Activated T-helper 2 cell treated with anti-CD3 and anti-CD28 coated beads, Interferon-gamma antibody, Interleukin-2, Interleukin-4, amounts not matched to agents 10 μg/mL and 5 μg/mL and 100 μg/mL, durations not matched to agents 14 hours and 24 hours and 36 hours (primary cell): ENCODE measurements at regions not wholly inside any gene's neighbourhood (a gene's known extent, or its start where the extent isn't known, plus 50 kb on each side); places are given as distances from the start of the nearest gene placed in this dataset.
A peak's percentile ranks its signal among the peaks of the same experiment; 100 is the strongest.

Source experiments
- DNase-seq: peaks from one replicate; pipeline ENCODE4 v3.0.0; 2021; ENCODE audit warnings: low spot score
- H3K27ac Mint-ChIP-seq: one replicate; pipeline ENCODE4 v1.8.0; 2021; ENCODE audit warnings: mixed read lengths
- H3K27me3 Mint-ChIP-seq: one replicate; pipeline ENCODE4 v1.8.0; 2021; ENCODE audit warnings: low read depth, mixed read lengths
- H3K36me3 Mint-ChIP-seq: one replicate; pipeline ENCODE4 v1.8.0; 2021; ENCODE audit warnings: low read depth, mixed read lengths
- H3K4me1 Mint-ChIP-seq: one replicate; pipeline ENCODE4 v1.8.0; 2021; ENCODE audit warnings: low read depth, mixed read lengths
- H3K4me3 Mint-ChIP-seq: one replicate; pipeline ENCODE4 v1.8.0; 2021; ENCODE audit warnings: low read depth, mild to moderate bottlenecking, moderate library complexity, mixed read lengths
- H3K9me3 Mint-ChIP-seq: one replicate; pipeline ENCODE4 v1.8.0; 2021; ENCODE audit warnings: mixed read lengths
- intact Hi-C: fragments of 100-400 bp; cut with micrococcal nuclease; formaldehyde crosslinking; loops from one replicate; pipeline ENCODE4 v1.15.1; 2023

- Mint-ChIP-seq H3K27me3 (peaks cover 7% of the 10 kb centered on the region), H3K27ac (no peak overlapping the region), H3K9me3 (peaks cover 6% of the 10 kb centered on the region), H3K4me1 (peaks cover 7% of the 10 kb centered on the region), H3K4me3 (no peak overlapping the region), H3K36me3 (no peaks in the 10 kb centered on the region)
- DNase-seq: no peak
- intact Hi-C loops: no loop called here
Measured at GRCh38 chr3:150101016-150101415, 130.3 kb upstream of the PFN2 start.

GRCh38 chr3:150098621-150099020 lies 127.9 kb upstream of the PFN2 start:
- Mint-ChIP-seq H3K27me3 (peaks cover 4% of the 10 kb centered on the region), H3K36me3 (no peaks in the 10 kb centered on the region)

DNA sequence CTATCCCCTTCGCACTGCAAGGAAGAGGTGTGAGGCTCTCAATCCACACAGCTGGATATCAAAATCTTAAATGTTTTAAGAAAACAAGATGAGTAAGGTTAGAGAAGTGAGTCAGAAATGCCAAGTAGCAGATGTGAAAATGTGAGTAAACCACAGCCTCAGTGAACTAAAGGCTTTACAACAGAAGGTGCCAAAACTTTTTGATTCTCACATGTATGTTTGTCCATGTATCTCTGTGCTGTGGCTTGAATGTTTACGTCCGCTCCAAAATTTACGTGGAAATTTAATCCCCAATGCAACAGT lies 126.8 kb upstream of the PFN2 start:
- H3K4me3 Mint-ChIP-seq: no peak overlapping the region
- DNase-seq: no peak
- peak overlapping the region; percentile 61 for H3K27ac Mint-ChIP-seq
- peaks cover 6% of the 10 kb centered on the region for H3K9me3 Mint-ChIP-seq
- peaks cover 4% of the 10 kb centered on the region for H3K27me3 Mint-ChIP-seq
- peaks cover 7% of the 10 kb centered on the region for H3K4me1 Mint-ChIP-seq
- H3K36me3 Mint-ChIP-seq: no peaks in the 10 kb centered on the region
- intact Hi-C loops: no loop called here

More at GRCh38 chr3:150098621-150099020, 127.9 kb upstream of the PFN2 start:
- H3K4me3 Mint-ChIP-seq: no peak overlapping the region
- H3K9me3 Mint-ChIP-seq: peaks cover 6% of the 10 kb centered on the region
- no peak overlapping the region for H3K27ac Mint-ChIP-seq
- no peak for DNase-seq
- peaks cover 7% of the 10 kb centered on the region for H3K4me1 Mint-ChIP-seq
- intact Hi-C loops: no loop called here

- DNase-seq: no peak
- Mint-ChIP-seq H3K4me3 (no peak overlapping the region), H3K4me1 (peaks cover 7% of the 10 kb centered on the region), H3K27ac (peak overlapping the region; percentile 61), H3K27me3 (peaks cover 4% of the 10 kb centered on the region), H3K9me3 (peaks cover 6% of the 10 kb centered on the region), H3K36me3 (no peaks in the 10 kb centered on the region)
- intact Hi-C loops: no loop called here
Measured at GRCh38 chr3:150096700-150097587, 126.2 kb upstream of the PFN2 start.

DNA sequence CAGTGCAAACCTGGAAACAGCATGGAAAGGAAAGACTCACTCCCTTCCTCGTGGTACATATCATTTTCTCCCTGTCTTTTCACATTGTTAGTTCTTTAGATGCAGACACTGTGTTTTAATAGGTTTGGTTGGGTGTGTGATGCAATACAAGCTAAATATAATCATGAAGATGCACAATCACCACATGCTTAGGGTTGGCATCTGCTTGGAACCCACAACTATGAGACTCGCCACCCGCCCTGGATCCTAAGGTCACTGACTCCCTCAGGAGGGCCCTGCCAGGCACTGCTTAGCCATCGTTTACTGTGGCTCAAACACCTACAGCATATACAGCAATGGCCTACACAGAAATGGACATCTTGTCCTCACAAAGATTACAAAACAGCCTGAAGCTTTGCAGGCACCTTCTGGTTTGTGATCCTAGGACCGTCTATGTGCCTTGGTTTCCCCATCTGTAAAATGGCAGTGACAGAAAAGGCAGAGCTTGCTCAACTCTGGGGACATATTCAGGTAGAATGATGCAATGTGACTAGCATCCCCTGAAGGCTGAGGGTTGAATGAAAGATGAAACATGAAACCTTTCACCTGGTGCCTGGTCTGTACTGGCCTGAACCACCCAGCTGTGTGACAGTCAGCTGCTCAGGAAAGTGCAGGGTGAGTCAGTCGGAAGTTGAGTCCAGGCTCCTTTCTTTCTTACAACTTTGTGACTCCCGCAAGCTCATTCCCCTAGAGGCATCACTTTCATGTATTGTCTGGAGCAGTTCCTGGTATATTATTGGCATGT lies 123.6 kb upstream of the PFN2 start:
- intact Hi-C loops: no loop called here
- DNase-seq: no peak
- no peaks in the 10 kb centered on the region for H3K36me3 Mint-ChIP-seq
- H3K4me3 Mint-ChIP-seq: no peak overlapping the region
- peaks cover 7% of the 10 kb centered on the region for H3K4me1 Mint-ChIP-seq
- H3K9me3 Mint-ChIP-seq: no peaks in the 10 kb centered on the region
- peaks cover 5% of the 10 kb centered on the region for H3K27me3 Mint-ChIP-seq
- H3K27ac Mint-ChIP-seq: no peak overlapping the region

- no peaks in the 10 kb centered on the region for H3K4me1 Mint-ChIP-seq
- H3K27ac Mint-ChIP-seq: no peak overlapping the region
- H3K27me3 Mint-ChIP-seq: peaks cover 5% of the 10 kb centered on the region
- no peaks in the 10 kb centered on the region for H3K9me3 Mint-ChIP-seq
- DNase-seq: no peak
- H3K36me3 Mint-ChIP-seq: no peaks in the 10 kb centered on the region
- H3K4me3 Mint-ChIP-seq: no peak overlapping the region
- intact Hi-C loops: no loop called here
Measured at GRCh38 chr3:150091626-150092025, 120.9 kb upstream of the PFN2 start.

DNA sequence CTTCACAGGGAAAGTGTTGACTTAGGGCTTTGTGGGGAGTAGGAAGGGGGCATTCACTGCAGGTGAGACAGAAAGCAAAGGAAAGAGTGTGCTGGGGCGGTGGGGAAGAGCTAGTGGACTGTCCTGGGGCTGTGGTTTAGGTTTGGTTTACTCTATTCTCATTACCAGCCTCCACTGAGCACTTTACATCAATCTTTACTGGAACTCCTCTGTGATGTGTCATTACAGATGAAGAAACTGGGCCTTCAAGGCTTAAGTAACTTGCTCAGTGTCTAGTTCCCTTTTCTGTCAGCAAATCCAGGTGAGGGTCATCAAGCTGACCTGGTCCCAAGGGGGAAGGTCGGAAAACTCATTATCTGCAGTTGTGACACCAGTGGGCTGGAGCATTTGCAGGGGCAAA lies 120.2 kb upstream of the PFN2 start:
- H3K36me3 Mint-ChIP-seq: no peaks in the 10 kb centered on the region
- no peaks in the 10 kb centered on the region for H3K9me3 Mint-ChIP-seq
- H3K27ac Mint-ChIP-seq: no peak overlapping the region
- intact Hi-C loops: no loop called here
- H3K4me1 Mint-ChIP-seq: no peaks in the 10 kb centered on the region
- DNase-seq: no peak
- peaks cover 5% of the 10 kb centered on the region for H3K27me3 Mint-ChIP-seq
- no peak overlapping the region for H3K4me3 Mint-ChIP-seq

GRCh38 chr3:150090006-150090405 lies 119.3 kb upstream of the PFN2 start:
- no peaks in the 10 kb centered on the region for H3K9me3 Mint-ChIP-seq
- no peak overlapping the region for H3K27ac Mint-ChIP-seq
- H3K4me3 Mint-ChIP-seq: no peak overlapping the region
- no peaks in the 10 kb centered on the region for H3K36me3 Mint-ChIP-seq
- H3K27me3 Mint-ChIP-seq: peaks cover 5% of the 10 kb centered on the region
- H3K4me1 Mint-ChIP-seq: no peaks in the 10 kb centered on the region
- intact Hi-C loops: no loop called here
- DNase-seq: no peak

DNA sequence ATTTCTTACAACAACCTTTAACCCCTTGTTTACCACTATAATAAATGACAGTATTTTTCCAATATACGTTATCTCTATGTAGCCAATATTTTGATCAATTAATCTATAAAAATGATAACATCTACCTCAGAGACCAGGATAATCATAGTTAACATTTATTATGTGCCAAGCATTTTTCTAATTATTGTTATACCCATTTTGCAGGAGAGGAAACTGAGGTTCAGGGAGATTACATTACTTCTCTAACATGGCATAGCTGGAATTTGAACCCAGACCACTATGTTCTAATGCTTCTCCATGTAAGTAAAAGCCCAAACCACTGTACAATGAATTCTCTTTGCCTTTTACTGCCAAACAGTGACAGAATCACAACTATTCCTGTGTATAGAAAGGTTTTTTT lies 113.4 kb upstream of the PFN2 start:
- no peaks in the 10 kb centered on the region for H3K9me3 Mint-ChIP-seq
- H3K36me3 Mint-ChIP-seq: no peaks in the 10 kb centered on the region
- H3K4me1 Mint-ChIP-seq: no peaks in the 10 kb centered on the region
- no peaks in the 10 kb centered on the region for H3K27me3 Mint-ChIP-seq
- no peak overlapping the region for H3K4me3 Mint-ChIP-seq
- no peak overlapping the region for H3K27ac Mint-ChIP-seq
- DNase-seq: no peak
- intact Hi-C loops: no loop called here

GRCh38 chr3:150083655-150084042 lies 113.0 kb upstream of the PFN2 start:
- Mint-ChIP-seq H3K27me3 (no peaks in the 10 kb centered on the region), H3K27ac (no peak overlapping the region), H3K4me3 (no peak overlapping the region), H3K4me1 (no peaks in the 10 kb centered on the region), H3K9me3 (no peaks in the 10 kb centered on the region), H3K36me3 (no peaks in the 10 kb centered on the region)
- DNase-seq: no peak
- intact Hi-C loops: no loop called here

DNA sequence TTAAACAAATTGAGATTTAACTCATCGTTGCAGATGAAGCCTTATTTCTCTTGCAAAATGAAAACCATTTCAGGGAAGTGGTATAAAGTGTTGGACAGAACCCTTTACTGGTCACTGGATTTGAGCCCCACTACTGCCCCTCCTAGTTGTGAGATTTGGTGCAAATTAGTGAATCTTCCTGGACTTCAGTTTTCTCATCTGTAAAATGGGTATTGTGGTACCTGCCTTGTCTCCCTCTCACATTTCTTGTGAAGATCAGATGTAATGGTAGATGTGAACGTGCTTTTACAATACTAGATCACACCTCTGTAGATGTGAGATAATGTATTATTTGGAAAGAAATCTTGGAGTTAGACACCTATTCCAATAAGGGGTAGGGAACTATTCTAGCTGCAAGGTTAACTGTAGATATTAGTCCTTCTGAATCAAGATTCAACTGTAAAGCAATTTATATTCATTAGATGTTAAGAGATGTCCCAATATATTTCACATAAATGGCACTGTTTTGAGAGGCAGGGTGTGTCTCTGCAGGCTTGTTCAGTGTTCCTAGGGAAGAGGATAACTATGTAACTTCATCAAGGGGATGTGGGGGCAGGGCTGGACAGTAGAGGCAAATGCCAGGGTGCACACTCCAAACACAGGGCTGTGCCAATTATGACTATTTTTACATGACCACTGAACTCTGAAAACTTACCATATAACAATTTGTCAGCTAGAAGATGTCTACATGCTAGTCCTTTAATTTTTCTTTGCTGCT lies 112.4 kb upstream of the PFN2 start:
- H3K27me3 Mint-ChIP-seq: no peaks in the 10 kb centered on the region
- no peak overlapping the region for H3K27ac Mint-ChIP-seq
- intact Hi-C loops: no loop called here
- H3K4me3 Mint-ChIP-seq: no peak overlapping the region
- H3K9me3 Mint-ChIP-seq: no peaks in the 10 kb centered on the region
- no peaks in the 10 kb centered on the region for H3K36me3 Mint-ChIP-seq
- no peaks in the 10 kb centered on the region for H3K4me1 Mint-ChIP-seq
- no peak for DNase-seq

DNA sequence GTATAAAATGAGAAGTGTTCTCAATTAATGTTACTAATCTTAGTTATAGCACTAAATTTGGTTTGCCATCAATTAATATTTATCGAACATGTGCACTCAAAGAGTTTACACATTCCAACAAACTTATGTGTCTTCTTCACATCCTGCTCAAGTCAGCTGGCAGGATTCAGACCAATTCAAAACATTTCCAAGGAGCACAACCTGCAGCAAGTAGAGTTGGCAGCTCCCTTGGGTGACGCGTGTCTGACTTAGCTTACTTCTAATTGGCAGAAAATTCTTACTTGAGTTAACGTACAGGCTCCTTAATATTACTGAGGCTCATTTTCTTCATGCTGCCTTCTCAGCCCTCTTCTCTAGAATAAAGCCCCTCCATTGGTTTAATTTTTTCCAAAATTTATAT lies 110.4 kb upstream of the PFN2 start:
- intact Hi-C loops: no loop called here
- Mint-ChIP-seq H3K9me3 (peaks cover 3% of the 10 kb centered on the region), H3K36me3 (no peaks in the 10 kb centered on the region), H3K4me3 (no peak overlapping the region), H3K27ac (no peak overlapping the region), H3K27me3 (no peaks in the 10 kb centered on the region), H3K4me1 (no peaks in the 10 kb centered on the region)
- no peak for DNase-seq
